HepG2 (cell line): ENCODE measurements at regions not wholly inside any gene's neighbourhood (a gene's known extent, or its start where the extent isn't known, plus 50 kb on each side); places are given as distances from the start of the nearest gene placed in this dataset.

Experiments used
- ATAC-seq: fragments of 200-7000 bp; cut with Tn5 transposase; 3 replicates; pipeline ENCODE4 v1.9.1; 2020; ENCODE audit warnings: mild to moderate bottlenecking, moderate library complexity
- BruUV-seq: library from RNA; stranded (reverse); fragments of 400-500 nt; replicated peaks from 2 replicates; lab custom pipeline; 2021; lab: Mats Ljungman, UMichigan
- CTCF ChIA-PET: fragments of 300-600 bp; formaldehyde crosslinking; extraction: SDS; loops from one replicate; lab custom pipeline; 2021; ENCODE audit warnings: low total read pairs, inconsistent platforms, low intra/inter-chr PET ratio; lab: Yijun Ruan, JAX
- POLR2A ChIA-PET: fragments of 350-600 bp; sonication (Branson Sonifier 250); formaldehyde crosslinking; loops from one replicate; lab custom pipeline; 2020; ENCODE audit warnings: antibody characterized with exemption, inconsistent platforms; lab: Yijun Ruan, JAX
- DNase-seq: peaks from one replicate; pipeline ENCODE4 v3.0.0-alpha.2; 2015; ENCODE audit warnings: low spot score
- FAIRE-seq: peaks from 3 replicates; lab custom pipeline; 2011; peaks lifted over from hg19 to GRCh38; lab: Jason Lieb, UNC
- H2AFZ ChIP-seq: one replicate; pipeline ENCODE4 v1.6.1; 2011; ENCODE audit warnings: low read length, inconsistent platforms
- H3K27ac ChIP-seq: fragments of 300-600 bp; 3 replicates; pipeline ENCODE4 v1.8.0; 2011; ENCODE audit warnings: mixed run types, mild to moderate bottlenecking, mixed read lengths, low read length, inconsistent platforms; ENCODE audit not compliant: insufficient read depth; ENCODE audit errors: extremely low read length
- H3K27me3 ChIP-seq, 2 experiments: fragments of 200-600 bp in 1 of 2; 2 replicates in 1 of 2; 3 replicates in 1 of 2; pipeline versions ENCODE4 v1.6.0 to v1.8.0; 2011; ENCODE audit warnings: low read length in 2 of 2, mild to moderate bottlenecking in 2 of 2, moderate library complexity in 2 of 2, inconsistent platforms in 1 of 2; ENCODE audit not compliant: insufficient read depth in 2 of 2, control insufficient read depth in 1 of 2
- H3K36me3 ChIP-seq, 2 experiments: fragments of 200-600 bp in 1 of 2; replicated peaks in 1 of 2; 2 replicates in 1 of 2; 3 replicates in 1 of 2; pipeline versions ENCODE4 v1.5.1 to v1.8.0; 2011; ENCODE audit warnings: low read length in 2 of 2, inconsistent platforms in 1 of 2; ENCODE audit not compliant: insufficient read depth in 2 of 2, control insufficient read depth in 1 of 2
- H3K4me1 ChIP-seq: 2 replicates; pipeline ENCODE4 v1.5.1; 2012; ENCODE audit warnings: low read length, inconsistent platforms; ENCODE audit not compliant: insufficient read depth
- H3K4me2 ChIP-seq: 2 replicates; pipeline ENCODE4 v1.6.0; 2011; ENCODE audit warnings: low read depth, low read length, inconsistent platforms
- H3K4me3 ChIP-seq, 3 experiments: fragments of 200-600 bp in 1 of 3; sonication (generic), shearing (Covaris generic) in 1 of 3; replicated peaks in 1 of 3; 2 replicates each; pipeline ENCODE4 v1.5.1; 2011 to 2016; ENCODE audit warnings: low read length in 3 of 3, inconsistent platforms in 2 of 3, low read depth in 2 of 3, mild to moderate bottlenecking in 2 of 3, control low read depth in 1 of 3, mixed read lengths in 1 of 3; ENCODE audit not compliant: insufficient read depth in 1 of 3
- H3K79me2 ChIP-seq: one replicate; pipeline ENCODE4 v1.6.1; 2011; ENCODE audit warnings: low read length, inconsistent platforms; ENCODE audit not compliant: insufficient read depth
- H3K9ac ChIP-seq: 2 replicates; pipeline ENCODE4 v1.6.0; 2011; ENCODE audit warnings: mild to moderate bottlenecking, low read depth, low read length, inconsistent platforms; ENCODE audit not compliant: insufficient read depth
- H3K9me3 ChIP-seq: 2 replicates; pipeline ENCODE4 v1.5.1; 2012; ENCODE audit warnings: mild to moderate bottlenecking, low read length
- H4K20me1 ChIP-seq: 2 replicates; pipeline ENCODE4 v1.6.0; 2011; ENCODE audit warnings: inconsistent platforms, mild to moderate bottlenecking, low read length, moderate library complexity; ENCODE audit not compliant: insufficient read depth
- MBD4 ChIP-seq: IDR thresholded peaks from 2 replicates; pipeline ENCODE4 v1.6.1; 2012; ENCODE audit warnings: low read length, inconsistent platforms, borderline replicate concordance
- NFE2 ChIP-seq: sonication (generic); formaldehyde crosslinking; IDR thresholded peaks from 2 replicates; pipeline ENCODE4 v1.4.0; 2020; ENCODE audit warnings: missing genetic modification reagents
- NFKB2 ChIP-seq: sonication (generic); formaldehyde crosslinking; IDR thresholded peaks from 2 replicates; pipeline ENCODE4 v1.4.0; 2020; ENCODE audit warnings: missing genetic modification reagents, borderline replicate concordance
- SPEN ChIP-seq: sonication (generic); formaldehyde crosslinking; IDR thresholded peaks from 2 replicates; pipeline ENCODE4 v1.5.1; 2020; ENCODE audit warnings: low read depth, mild to moderate bottlenecking, missing genetic modification reagents
- TBP ChIP-seq: sonication (generic); formaldehyde crosslinking; IDR thresholded peaks from 2 replicates; pipeline ENCODE4 v1.5.0; 2020; ENCODE audit warnings: missing genetic modification reagents
- TCF12 ChIP-seq, 2 experiments: fragments of 450-650 bp in 1 of 2; sonication (generic) in 1 of 2; formaldehyde crosslinking in 1 of 2; IDR thresholded peaks; 2 replicates each; pipeline versions ENCODE4 v1.6.1 to v1.8.0; 2017 to 2022; ENCODE audit warnings: antibody characterized with exemption in 1 of 2, mild to moderate bottlenecking in 1 of 2, missing genetic modification reagents in 1 of 2, moderate library complexity in 1 of 2
- ZNF205 ChIP-seq: IDR thresholded peaks from 2 replicates; pipeline ENCODE4 v1.6.1; 2018; ENCODE audit warnings: missing biosample characterization, missing genetic modification reagents
- ZNF253 ChIP-seq: sonication (generic); formaldehyde crosslinking; IDR thresholded peaks from 2 replicates; pipeline ENCODE4 v1.8.0; 2022; ENCODE audit warnings: mild to moderate bottlenecking, missing genetic modification reagents, borderline replicate concordance
- ZNF33A ChIP-seq: sonication (generic); formaldehyde crosslinking; IDR thresholded peaks from 2 replicates; pipeline ENCODE4 v1.5.1; 2020; ENCODE audit warnings: missing genetic modification reagents, mild to moderate bottlenecking, moderate library complexity, borderline replicate concordance
- ZNF547 ChIP-seq: sonication (generic); formaldehyde crosslinking; IDR thresholded peaks from 2 replicates; pipeline ENCODE4 v1.5.1; 2020; ENCODE audit warnings: mild to moderate bottlenecking, missing genetic modification reagents
- WGBS: methylation state at CpG from one replicate; pipeline ENCODE4 v1.1.6; 2017; ENCODE audit warnings: low lambda C conversion rate; 5-methylcytosine and 5-hydroxymethylcytosine counted together
- in situ Hi-C: cut with HindIII; loops from 2 replicates; pipeline ENCODE4 v1.10.0; 2017; ENCODE audit warnings: low pct_unique_long_range_greater_than_20kb; ENCODE audit not compliant: extremely low pct_ligation_motif_present
- intact Hi-C: fragments of 100-400 bp; cut with micrococcal nuclease; formaldehyde crosslinking; loops from one replicate; pipeline ENCODE4 v1.10.0; 2022; ENCODE audit not compliant: unreplicated experiment
- TF ChIP-seq, protein P1 (sequence below): sonication (generic); formaldehyde crosslinking; IDR thresholded peaks from 2 replicates; pipeline ENCODE4 v1.8.0; 2022; ENCODE audit warnings: mild to moderate bottlenecking, missing genetic modification reagents, moderate library complexity

DNA sequence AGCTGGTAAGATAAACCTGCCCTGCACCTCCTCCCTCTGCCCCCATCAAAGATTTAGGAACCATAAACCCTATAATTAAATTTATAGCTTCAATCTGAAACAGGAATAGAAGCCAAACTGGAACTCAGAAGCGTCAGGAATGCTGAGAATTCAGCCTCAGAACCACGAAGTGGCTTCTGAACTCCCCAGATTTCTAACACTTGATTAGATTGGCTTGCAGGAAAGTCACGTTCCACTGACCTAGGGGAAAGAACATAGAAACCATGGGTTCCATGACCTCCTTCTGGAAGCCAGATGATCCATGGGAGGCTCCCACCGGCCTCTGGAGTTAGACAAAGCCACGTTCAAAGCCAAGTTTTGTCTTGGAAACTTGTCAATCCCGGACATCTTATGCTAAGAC lies 356.5 kb downstream of the MID1IP1 start:
- no peak overlapping the region for H3K4me2 ChIP-seq
- TF ChIP-seq TBP (CRISPR knock-in tag) (no peak), SPEN (no peak), NFE2 (CRISPR knock-in tag) (no peak), ZNF33A (CRISPR knock-in tag) (no peak), NFKB2 (CRISPR knock-in tag) (no peak)
- TF ChIP-seq, all 625 proteins: peak for 0
- Histone ChIP-seq H4K20me1 (no peaks in the 10 kb centered on the region), H3K79me2 (no peaks in the 10 kb centered on the region), H3K4me1 (no peaks in the 10 kb centered on the region), H3K4me3 (no peak overlapping the region), H3K9me3 (no peaks in the 10 kb centered on the region), H3K27ac (no peak overlapping the region), H3K36me3 (no peaks in the 10 kb centered on the region), H2AFZ (no peak overlapping the region), H3K9ac (no peak overlapping the region), H3K27me3 (no peaks in the 10 kb centered on the region)
- 3% methylated on average over 5 of the region's 6 CpGs for WGBS
- ChIA-PET POLR2A (no interaction called here), CTCF (no interaction called here)
- intact Hi-C loops = no loop called here
- DNase-seq (no peak), FAIRE-seq (no peak), ATAC-seq (no peak)
- in situ Hi-C loops = no loop called here
- BruUV-seq = no TSS peak

DNA sequence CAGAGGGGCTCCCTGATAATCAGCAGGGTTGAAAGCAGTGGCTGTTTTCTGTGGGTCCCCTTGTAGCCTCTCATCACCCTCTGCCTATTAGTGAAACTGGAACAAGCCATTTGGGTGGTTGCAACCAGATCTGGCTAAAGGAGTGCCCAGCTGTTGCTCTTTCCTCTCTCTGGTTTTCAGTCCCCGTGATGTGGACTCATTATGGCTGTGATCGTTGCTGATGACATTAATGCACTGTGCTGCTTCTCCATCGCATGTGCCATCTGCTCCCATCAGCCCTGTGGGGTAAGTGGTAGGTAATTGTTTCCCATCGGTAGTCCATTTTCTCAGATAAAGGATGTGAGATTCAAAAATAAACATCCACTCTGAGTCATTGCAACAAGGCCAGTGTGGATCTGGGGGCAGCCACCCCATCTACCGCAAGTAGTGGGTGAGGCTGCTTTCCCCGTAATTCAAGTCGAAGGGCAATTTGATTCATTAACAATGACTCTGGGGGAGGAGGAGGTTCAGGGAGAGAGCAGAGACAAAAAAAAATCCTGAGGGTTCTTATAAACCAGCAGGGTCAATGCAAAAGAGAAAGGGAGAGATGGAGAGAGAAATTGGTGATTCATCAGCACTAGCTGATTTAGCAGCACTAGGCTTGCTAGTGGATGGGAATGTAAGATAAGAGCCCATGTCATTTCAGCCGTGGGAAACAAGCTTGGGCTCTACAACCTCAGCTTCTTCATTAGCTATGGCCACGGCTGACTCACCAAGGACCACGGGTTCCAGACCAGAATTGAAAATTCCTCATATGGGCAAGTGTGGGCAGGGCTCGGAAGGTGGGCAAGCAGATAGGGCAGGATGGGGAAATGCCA lies 357.8 kb downstream of the MID1IP1 start:
- Histone ChIP-seq H3K9ac (no peak overlapping the region), H3K36me3 (no peaks in the 10 kb centered on the region), H3K9me3 (no peaks in the 10 kb centered on the region), H4K20me1 (no peaks in the 10 kb centered on the region), H3K4me1 (no peaks in the 10 kb centered on the region), H3K27me3 (no peaks in the 10 kb centered on the region), H3K79me2 (no peaks in the 10 kb centered on the region), H3K27ac (no peak overlapping the region), H3K4me3 (no peak overlapping the region), H3K4me2 (no peak overlapping the region), H2AFZ (no peak overlapping the region)
- ChIA-PET CTCF (no interaction called here), POLR2A (no interaction called here)
- intact Hi-C loops = no loop called here
- no peak for ATAC-seq
- no TSS peak for BruUV-seq
- in situ Hi-C loops = no loop called here
- TF ChIP-seq, protein P1, sequence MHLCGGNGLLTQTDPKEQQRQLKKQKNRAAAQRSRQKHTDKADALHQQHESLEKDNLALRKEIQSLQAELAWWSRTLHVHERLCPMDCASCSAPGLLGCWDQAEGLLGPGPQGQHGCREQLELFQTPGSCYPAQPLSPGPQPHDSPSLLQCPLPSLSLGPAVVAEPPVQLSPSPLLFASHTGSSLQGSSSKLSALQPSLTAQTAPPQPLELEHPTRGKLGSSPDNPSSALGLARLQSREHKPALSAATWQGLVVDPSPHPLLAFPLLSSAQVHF (CRISPR knock-in tag) = no peak
- no peak for TF ChIP-seq ZNF253
- no peak for TF ChIP-seq MBD4
- no peak for TF ChIP-seq TCF12 (IDR thresholded peaks at IDR 0.05)
- TF ChIP-seq TCF12 (CRISPR knock-in tag; IDR thresholded peaks at IDR 0.05) = no peak
- TF ChIP-seq ZNF205 (CRISPR knock-in tag) = no peak
- no peak for TF ChIP-seq ZNF547 (CRISPR knock-in tag)
- no peak for FAIRE-seq
- DNase-seq = no peak
- WGBS = 35% methylated on average over 7 of the region's 11 CpGs
